Daoy (cell line): ENCODE measurements at regions not wholly inside any gene's neighbourhood (a gene's known extent, or its start where the extent isn't known, plus 50 kb on each side); places are given as distances from the start of the nearest gene placed in this dataset.
"Not testable (repeated sequence)": the region's sequence is repeated elsewhere in the genome, so short reads cannot be mapped to it uniquely, and the experiment has no call there.

ENCODE experiments used
- DNase-seq: peaks from one replicate; pipeline ENCODE4 v3.0.0-alpha.2; 2015; ENCODE audit warnings: low read depth

DNA sequence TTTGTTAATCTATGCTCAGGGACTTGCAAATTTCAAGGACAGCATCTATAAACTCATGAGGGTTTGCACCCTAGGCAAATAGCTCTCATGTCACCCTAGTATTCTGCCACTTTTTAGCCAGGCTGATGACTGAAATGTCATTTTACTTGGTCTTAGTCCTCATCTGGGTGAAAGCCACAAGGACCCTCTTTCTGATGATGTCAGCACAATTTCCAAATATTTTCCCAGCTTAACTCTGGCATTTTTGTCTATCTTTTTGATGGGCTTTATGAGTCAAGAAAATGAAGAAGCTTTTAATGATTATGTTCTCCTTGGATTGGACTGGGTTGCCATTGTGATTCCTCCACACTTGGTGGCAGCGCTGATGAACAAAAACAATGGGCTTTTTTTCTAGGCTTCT lies 420.1 kb upstream of the BTBD3 start:
- DNase-seq: no peak

DNA sequence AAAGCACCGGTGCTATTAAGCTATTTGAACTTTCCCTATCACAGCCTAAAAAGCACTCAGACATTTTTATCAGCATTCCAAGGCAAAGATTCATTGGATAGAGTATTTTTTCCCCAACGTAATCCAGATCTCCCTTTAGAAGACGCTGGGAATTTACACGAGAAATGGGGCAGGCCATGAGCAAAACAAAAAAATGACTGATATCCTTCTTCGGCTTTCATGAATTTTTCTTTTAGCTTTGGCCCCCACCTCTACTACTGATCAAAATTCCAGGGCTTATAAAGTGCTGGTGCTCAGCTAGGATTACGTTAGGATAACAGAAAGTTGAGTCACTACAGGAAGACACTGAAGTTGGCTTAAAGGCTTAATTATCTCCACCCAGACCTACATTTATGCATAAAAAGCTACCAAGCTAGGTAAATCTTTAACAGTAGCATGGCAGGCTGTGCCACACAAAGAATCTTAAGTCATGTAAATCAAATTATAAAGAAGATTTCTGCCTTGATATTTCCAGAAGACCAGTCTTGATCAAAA lies 418.5 kb upstream of the BTBD3 start:
- DNase-seq: peak; percentile 9

DNA sequence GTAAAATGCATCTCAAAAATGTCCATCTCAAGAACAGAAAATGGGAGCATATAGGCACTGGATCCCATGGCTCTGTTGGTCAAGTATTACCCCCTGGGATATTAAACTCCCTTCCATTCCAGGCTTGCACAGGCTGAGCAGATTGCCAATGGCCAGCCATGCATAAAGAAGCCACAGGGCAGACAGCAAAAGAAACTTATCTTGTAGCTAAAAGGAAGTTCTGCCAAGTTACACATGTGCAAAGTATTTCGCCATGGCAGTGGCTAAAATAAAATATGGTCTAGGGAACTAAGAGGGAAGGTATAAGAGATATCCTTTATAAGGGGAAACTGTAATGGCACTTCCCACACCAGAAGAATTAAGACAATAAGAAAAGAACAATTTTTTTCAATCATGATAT lies 415.6 kb upstream of the BTBD3 start:
- peak; percentile 5 for DNase-seq

DNA sequence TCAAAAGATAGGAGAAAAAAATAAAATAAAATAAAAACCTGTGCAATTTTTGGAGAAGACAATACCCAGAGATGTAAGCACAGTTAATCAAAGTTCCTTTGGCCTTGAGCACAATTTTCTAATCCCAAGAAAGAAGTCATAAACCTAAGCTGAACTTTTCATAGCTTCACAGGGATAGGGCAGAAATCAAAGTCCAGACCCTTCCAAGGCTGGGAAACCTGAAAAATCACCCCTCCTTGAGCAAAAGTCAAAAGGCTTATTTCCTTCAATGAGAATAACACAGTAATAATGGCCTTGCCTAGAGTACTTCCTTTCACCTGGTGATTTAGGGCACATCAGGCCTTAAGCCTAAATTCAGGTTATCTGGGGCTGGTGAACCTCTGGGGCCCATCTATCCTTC lies 415.0 kb upstream of the BTBD3 start:
- no peak for DNase-seq

DNA sequence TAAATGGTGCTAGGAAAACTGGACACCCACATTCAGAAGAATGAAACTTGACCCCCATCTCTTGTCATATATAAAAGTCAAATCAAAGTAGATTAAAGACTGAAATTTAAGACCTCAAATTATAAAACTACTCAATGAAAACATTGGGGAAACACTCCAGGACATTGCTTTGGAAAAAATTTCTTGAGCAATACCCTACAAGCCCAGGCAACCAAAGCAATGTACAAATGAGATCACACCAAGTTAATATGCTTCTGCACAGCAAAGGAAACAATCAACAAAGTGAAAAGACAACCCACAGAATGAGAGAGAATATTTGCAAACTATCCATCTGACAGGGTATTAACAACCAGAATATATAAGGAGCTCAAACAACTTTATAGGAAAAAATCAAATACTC lies 407.9 kb upstream of the BTBD3 start:
- DNase-seq: no peak

DNA sequence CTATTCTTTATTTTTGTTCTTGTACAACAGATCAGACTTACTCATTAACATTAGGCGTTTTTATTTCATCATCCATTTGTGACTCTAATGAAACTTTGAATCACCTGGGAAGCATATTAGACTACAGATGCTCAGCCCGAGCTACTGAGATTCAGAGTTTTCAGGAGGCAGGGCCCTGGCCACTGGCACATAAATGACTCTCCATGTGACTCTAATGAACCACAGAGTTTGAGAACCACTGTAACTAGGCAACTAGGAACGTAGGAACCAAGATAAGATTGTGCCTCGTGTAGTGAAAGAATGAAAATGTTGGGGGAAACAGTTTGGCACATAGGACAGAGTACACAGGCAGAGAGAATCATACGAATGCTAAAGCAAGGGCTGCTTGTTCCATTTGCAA lies 405.9 kb upstream of the BTBD3 start:
- no peak for DNase-seq

DNA sequence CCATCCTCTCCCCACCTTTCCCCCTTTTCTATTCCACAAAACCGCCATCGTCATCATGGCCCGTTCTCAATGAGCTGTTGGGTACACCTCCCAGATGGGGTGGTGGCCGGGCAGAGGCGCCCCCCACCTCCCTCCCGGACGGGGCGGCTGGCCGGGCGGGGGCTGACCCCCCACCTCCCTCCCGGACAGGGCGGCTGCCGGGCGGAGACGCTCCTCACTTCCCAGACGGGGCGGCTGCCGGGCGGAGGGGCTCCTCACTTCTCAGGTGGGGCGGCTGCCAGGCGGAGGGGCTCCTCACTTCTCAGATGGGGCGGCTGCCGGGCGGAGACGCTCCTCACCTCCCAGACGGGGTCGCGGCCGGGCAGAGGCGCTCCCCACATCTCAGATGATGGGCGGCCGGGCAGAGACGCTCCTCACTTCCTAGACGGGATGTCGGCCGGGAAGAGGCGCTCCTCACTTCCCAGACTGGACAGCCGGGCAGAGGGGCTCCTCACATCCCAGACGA lies 404.4 kb upstream of the BTBD3 start:
- not testable (repeated sequence) for DNase-seq

DNA sequence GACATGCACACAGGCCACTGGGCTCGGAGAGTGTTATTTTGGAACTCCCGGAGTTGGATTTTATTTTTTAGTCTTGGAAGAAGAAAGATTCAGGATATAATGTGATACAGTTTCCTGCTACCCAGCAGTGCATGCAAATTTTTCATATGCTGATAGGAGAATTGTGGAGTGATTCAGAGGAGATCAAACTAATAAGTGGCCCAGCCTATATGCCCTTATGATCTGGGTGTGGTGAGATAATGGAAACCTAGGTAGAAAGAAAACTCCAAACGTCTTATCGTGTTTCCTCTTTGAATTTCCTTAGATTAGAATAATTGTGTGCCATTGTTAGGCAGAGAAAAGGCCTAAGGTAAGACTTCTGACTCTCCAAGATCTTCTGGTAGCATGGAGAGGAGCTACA lies 401.2 kb upstream of the BTBD3 start:
- no peak for DNase-seq

DNA sequence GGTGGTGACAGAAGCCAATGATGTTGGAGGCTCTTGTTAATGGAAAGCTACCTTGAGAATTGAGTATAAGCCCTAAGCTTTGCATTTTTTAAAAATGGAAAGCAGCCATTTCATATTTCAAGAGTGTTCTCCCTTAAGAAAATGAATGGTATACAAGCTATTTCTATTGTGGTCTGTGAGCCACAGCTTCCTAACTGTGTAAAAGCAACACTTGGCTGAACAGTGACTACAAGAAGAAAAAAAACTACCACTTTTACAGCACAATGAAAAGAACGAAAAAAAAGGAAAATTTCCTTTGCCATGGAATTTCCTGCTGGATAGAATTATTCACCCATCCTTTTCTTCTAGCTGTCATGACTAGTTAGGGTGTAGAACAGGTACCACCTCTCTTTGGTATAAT lies 397.1 kb upstream of the BTBD3 start:
- DNase-seq: no peak

DNA sequence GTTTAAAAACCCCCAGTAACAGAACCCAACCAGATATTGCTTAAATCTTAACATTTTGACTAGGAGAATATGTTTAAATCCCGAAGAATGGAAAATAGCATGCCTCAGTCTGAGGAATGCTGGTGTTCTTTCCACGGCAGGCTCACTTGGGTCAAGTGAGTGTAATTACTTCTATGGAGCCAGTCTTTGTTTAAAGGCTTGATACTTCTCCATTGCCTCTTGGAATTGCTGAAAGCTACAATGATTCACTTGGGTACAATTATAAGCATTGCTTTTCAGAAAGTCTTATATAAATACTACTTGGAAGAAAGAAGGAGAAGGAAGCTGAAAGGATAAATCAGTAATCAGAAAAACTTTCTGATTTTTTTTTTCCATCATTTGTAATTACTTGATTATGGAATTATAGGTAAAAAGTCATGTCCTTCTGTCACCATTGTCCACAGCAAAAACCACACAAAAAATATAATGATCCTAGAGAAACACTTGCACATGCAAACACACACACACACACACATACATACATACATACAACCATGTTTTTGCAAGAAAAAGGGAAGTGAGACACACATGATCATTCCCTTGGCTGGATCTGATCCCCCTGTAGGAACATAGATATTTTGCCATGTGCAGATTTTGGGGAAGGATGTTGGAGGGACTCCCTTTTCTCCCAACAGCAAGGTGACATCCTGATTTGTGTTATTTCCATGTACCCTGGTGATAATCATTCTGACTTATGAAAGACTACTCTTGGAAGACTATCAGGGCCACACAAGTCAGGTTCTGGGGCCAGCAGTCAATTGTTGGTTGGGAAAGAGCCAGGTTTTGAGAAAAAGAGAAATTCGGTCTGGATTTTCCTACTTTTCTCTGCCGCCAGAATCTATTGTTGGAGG lies 396.0 kb upstream of the BTBD3 start:
- no peak for DNase-seq

DNA sequence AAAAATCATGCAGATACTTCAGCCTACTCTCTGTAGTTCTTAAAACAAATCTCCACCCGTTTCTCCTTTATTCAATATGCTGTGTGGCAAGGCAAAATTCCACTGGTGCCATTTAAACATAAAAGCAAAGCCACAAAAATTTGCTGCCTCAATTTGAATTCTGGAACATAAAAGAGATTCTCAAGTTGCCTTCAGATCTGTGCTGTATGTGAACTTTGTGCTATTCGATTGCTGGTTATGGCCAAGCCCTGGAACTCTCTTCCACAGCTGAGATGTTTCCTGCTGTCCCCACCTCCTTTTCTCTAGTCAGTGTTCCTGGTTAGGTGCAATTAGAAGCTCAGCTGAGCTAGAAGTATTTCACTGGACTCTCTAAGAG lies 395.3 kb upstream of the BTBD3 start:
- no peak for DNase-seq

DNA sequence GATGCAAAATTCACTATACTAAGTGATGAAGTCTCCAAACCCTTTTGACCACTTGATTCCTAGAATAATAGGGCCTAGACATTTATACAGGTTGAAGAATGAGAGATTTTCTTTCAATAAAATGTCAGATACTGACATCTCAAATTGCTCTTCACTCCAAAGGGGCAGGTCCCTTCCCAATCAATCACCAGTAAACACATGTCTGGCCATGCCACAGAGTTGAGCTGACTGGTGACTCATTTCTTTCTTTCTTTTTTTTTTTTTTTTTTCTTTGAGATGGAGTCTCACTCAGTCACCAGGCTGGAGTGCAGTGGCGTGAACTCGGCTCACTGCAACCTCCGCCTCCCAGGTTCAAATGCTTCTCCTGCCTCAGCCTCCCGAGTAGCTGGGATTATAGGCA lies 388.6 kb upstream of the BTBD3 start:
- no peak for DNase-seq

DNA sequence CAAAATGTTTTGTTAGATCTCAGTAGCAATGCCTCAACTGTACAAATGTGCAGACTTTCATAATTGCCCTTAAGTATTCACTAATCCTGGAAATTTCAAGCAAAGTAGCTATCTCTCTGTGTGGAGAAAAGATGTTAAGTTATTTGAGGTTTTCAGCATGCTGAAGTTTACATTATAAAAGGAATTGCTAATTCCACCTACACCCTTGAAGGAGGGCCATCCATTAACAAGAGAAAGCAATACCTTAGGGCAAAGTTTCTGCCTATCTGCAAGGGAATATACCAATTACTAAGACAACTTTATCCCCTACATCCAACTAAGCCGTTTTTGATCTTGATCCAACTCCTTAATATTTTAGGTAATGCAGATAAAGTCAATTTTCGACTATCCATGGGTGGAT lies 380.7 kb upstream of the BTBD3 start:
- DNase-seq: no peak

DNA sequence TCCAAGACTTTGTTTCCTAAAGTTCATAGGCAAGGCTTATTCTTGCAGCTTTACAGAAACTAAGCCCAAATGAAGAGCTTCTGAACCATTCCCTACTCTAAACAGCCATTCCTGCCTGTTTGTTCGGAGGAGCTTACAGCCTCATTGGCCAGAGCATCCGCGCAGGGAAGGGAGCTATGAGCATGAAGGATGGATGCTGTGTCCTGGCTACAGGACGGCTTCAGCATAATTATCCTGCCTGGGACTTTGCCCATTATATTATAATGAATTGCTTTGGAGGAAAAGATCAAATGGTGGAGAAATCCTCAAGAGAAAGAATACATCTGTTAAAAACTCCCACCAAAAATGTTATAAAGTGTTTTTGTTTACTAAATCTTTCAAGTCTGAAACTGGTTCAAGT lies 378.2 kb upstream of the BTBD3 start:
- DNase-seq: no peak

DNA sequence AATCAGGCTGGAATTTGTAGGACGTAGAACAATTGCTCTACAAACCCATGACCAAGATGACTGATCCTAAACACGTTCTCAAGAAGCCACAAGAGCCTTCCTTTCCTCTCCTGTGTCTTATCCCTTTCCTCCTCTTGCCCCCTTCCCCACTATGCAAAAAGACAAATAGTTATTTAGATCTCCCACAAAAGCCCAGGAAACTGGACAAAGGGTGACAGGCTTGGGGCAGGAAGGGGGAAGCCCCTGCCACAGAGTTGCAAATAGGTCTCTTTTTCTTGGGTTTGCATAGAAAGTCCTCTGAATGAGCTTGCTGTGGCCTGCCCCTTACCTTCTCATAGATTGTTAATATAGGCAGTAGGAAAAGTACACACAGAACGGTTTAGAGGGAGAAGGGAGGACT lies 377.1 kb upstream of the BTBD3 start:
- DNase-seq: no peak

DNA sequence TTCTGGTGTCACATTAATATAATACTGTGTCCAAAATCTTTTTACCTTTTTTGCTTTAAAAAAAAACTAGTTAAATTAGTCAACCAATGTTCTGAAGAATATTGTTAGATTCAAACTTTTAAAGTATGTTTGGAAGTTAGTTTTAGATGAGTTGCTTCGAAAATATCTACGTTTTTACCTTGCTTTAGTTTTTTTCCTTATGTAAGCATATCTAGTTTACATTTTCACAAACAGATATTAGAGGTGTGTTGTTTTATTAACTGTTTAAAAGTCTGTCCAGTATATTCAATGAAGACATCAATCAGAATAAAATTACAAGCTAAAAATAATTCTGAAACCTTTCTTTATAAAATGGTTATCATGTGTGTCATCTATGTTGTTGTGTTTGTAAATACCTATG lies 375.0 kb upstream of the BTBD3 start:
- no peak for DNase-seq

DNA sequence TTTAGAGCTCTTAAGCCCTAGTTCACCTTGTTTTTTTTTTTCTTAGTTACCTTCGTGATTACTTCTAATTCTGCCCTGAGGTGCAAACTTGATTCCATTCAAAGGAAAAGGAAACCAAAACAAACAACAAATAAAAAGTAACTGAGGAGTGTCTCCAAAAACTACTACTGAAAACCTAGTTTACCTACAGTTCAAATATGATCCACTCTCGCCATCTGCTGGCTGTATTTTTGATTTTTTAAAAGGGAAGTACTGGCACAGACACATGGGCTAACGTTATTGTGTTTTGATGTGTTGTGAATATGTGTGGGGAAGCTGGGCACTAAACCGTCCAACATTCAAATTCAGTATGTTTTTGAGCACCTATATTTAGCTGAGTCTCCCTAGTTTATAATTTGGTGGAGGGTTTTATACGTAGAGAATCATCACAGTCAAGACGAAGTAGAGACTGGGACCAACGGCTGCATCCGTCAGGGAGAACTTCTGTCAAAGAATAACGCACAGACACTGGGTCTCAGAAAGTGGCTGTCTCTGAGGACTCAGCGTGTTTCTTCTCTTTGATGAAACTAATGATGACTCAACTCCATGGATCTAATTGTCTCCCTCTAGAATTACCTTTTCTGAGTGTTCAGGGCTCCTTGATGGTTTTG lies 373.5 kb upstream of the BTBD3 start:
- peak; percentile 57 for DNase-seq

DNA sequence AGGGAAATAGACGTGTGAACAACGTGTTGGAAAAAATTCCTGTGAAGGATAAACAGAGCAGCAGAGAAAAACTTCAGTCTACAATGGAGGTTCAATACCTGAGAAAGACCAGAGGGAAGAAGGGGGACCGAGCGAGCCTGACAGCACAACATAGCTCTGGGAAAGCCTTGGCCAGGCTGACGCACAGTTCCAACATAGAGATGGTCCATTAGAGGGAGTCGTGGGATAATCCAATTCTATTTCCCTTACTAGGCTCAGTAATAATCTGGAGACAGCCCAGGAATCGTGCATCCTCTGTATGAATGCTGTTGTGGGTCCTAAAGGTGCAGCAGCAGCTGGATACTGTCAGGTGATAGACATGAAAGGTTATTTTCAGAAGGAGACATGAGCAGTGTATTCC lies 370.8 kb upstream of the BTBD3 start:
- no peak for DNase-seq

DNA sequence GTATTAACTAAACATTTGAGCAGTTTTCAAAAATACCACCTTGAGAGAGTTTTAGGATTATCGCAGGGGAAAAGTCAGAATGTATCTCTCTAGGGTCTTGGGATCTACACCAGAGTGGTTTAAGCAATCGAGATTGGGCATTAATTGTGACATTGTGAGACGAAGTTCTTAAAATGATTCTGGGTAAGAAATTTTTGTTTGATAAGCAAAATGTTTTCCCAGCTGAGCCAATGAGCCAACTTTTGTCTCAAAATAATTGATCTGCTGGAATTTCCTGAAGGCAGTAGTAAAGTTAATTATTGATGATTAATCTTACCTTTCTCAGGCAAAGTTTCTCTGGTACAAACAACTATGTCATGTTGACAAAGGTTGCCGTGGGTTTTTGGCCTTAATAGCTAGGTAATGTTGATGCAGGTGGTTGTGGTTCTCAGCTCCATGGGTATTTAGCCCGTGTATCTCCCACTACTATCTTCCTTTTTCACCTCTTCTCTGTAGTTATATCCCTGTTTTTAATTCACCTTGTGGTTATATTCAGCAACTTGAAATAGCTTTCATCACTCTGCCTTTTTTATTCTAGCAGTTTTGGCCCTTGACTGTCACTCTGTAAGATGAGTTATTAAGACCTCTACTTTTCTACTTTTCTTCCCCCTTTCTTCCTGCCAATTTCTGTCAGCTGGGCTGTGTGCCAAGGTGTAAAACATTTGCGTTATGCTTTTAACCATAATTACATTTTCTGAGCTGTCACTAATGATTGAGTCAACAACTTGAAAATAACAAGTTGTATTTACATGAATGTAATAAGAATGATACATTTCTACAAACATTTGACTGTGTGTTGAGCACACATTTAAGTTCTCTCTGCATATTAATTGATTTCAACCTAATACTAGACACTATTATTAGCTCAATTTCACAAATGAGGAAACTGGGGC lies 368.3 kb upstream of the BTBD3 start:
- no peak for DNase-seq

DNA sequence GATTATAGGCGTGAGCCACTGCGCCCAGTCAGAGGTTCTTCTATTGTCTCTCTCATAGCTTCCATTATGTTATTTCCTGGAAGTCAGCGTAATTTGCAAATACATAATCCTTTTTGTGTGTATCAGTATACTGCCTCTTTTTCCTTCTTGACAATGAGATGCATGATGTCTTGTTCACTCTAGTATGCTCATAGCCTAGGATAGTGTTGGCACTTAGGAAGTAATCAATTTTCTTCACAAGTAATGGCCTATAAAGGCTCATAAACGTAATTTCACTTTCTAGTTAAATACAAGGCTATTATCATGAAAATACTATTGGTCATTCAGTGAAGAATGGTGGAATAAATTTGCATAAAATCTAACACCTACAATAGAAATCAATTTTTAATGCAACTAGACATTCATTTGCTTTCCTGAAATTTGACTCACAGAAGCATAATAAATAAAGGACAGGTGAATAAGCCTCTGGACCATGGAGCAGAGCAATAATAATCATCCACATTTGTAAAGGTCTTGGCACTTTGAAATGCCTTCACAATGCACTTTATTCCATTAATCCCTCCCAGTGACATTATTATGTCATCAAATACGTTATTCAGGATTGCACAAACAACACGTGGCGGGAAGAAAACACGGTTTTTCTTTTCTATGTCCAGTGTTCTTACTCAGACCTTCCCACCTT lies 366.9 kb upstream of the BTBD3 start:
- DNase-seq: no peak

DNA sequence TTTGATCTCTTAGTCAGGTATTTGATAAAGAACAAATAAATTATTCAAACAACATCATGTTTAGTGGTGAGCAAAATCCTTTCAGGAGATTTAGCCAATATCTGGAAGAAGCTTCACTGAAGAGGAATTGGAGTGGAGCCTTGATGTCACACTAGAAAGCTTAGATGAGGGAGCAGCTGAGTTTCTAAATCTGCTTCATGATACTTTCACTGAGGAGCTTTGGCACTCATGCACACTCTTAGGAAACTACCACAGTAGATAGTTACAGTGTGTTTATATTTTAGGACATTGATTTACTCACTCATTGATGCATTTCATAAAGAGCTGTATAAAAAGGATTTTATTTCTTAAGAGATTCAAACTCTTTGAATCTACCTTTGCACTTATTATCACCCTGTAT lies 366.2 kb upstream of the BTBD3 start:
- DNase-seq: no peak
